Left lung (tissue), 4 donors: ENCODE measurements at regions not wholly inside any gene's neighbourhood (a gene's known extent, or its start where the extent isn't known, plus 50 kb on each side); places are given as distances from the start of the nearest gene placed in this dataset.

Experiments
- ATAC-seq: fragments of 200-7000 bp; cut with Tn5 transposase; one replicate; pipeline ENCODE4 v1.9.1; 2020; ENCODE audit warnings: moderate library complexity
- DNase-seq, 4 donors: peaks; one replicate each; pipeline ENCODE4 v3.0.0-alpha.2; 2013 to 2020
- H3K27ac ChIP-seq, 2 donors: fragments of 200-600 bp; sonication (generic) in 1 of 2; one replicate each; pipeline versions ENCODE4 v1.5.0 to v1.8.0; 2020 to 2021
- H3K27me3 ChIP-seq, 2 donors: fragments of 200-600 bp; sonication (generic) in 1 of 2; one replicate each; pipeline versions ENCODE4 v1.5.0 to v1.8.0; 2020 to 2021
- H3K36me3 ChIP-seq, 2 donors: fragments of 200-600 bp; sonication (generic) in 1 of 2; one replicate each; pipeline versions ENCODE4 v1.5.0 to v1.8.0; 2020 to 2021
- H3K4me1 ChIP-seq, 2 donors: fragments of 200-600 bp; one replicate each; pipeline ENCODE4 v1.8.0; 2021
- H3K4me3 ChIP-seq, 2 donors: fragments of 200-600 bp; sonication (generic) in 1 of 2; one replicate each; pipeline versions ENCODE4 v1.5.0 to v1.8.0; 2020 to 2021; ENCODE audit warnings: mild to moderate bottlenecking in 1 of 2
- H3K9me3 ChIP-seq, 2 donors: fragments of 200-600 bp; sonication (generic) in 1 of 2; one replicate each; pipeline versions ENCODE4 v1.5.0 to v1.8.0; 2020 to 2021
- intact Hi-C, 2 donors: fragments of 100-400 bp; cut with DNase I; formaldehyde crosslinking; loops; one replicate each; pipeline versions ENCODE4 v1.11.2 to v1.14.2; 2022
- TF ChIP-seq, protein P1 (sequence below), 2 donors: fragments of 200-600 bp; sonication (generic) in 1 of 2; IDR thresholded peaks; one replicate each; pipeline versions ENCODE4 v1.5.0 to v1.8.0; 2021; ENCODE audit warnings: antibody characterized with exemption in 2 of 2
- donor health status: DM: no; HTN: yes; CAD: no.
- donor health status: DM: no; HTN: no; CAD: no.

DNA sequence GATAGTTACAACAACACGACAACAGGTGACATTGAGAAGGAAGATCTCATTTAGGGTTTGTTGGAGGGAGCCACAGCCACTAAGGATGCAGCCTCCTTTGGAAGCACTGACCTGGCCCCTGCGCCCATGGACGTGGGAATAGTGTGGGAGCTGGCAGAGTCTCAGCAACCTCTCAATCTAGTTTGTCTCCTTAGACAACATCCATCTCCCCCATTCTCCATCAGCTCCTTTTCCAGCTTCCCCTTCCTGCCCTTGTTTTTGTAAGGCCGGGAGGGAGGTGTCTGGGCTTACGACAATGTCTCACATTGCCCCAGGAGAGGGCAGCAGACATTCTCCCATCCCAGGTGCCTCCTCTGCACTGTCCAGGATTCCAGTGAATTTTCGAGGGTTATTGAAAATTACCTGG is 170.2 kb upstream of the PZP start:
- ATAC-seq (peak; percentile 23), DNase-seq (no peak)
- H3K27me3 ChIP-seq = no peaks in the 10 kb centered on the region
- TF ChIP-seq, protein P1, sequence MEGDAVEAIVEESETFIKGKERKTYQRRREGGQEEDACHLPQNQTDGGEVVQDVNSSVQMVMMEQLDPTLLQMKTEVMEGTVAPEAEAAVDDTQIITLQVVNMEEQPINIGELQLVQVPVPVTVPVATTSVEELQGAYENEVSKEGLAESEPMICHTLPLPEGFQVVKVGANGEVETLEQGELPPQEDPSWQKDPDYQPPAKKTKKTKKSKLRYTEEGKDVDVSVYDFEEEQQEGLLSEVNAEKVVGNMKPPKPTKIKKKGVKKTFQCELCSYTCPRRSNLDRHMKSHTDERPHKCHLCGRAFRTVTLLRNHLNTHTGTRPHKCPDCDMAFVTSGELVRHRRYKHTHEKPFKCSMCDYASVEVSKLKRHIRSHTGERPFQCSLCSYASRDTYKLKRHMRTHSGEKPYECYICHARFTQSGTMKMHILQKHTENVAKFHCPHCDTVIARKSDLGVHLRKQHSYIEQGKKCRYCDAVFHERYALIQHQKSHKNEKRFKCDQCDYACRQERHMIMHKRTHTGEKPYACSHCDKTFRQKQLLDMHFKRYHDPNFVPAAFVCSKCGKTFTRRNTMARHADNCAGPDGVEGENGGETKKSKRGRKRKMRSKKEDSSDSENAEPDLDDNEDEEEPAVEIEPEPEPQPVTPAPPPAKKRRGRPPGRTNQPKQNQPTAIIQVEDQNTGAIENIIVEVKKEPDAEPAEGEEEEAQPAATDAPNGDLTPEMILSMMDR (IDR thresholded peaks at IDR 0.05) = no peak
- H3K27ac ChIP-seq = no peak overlapping the region
- no peaks in the 10 kb centered on the region for H3K9me3 ChIP-seq
- H3K36me3 ChIP-seq = no peaks in the 10 kb centered on the region
- H3K4me3 ChIP-seq = no peak overlapping the region
- intact Hi-C loops = no loop called here
- H3K4me1 ChIP-seq = peaks cover 0 to 4% of the 10 kb centered on the region in 2 donors

DNA sequence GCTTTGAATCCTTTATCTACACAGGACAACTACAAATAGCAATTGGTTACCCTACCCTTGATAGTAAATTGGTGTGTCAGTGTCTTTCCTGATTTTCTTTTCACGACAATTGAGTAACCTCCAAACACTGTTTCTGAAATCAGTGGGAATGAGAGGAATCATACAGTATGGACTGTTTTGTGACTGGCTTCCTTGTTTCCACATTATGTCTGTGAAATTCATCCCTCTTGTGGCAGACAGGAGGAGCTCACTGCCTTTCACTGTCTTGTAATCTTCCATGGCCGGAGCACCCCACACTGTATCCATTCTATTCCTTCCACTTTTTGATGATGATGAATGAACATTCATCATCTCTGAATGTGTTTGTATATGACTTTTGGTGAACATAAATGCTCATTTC is 164.0 kb upstream of the PZP start:
- intact Hi-C loops = no loop called here
- ATAC-seq = peak; percentile 52
- Histone ChIP-seq H3K9me3 (no peaks in the 10 kb centered on the region), H3K4me3 (no peak overlapping the region), H3K4me1 (no peaks in the 10 kb centered on the region), H3K27me3 (no peaks in the 10 kb centered on the region), H3K36me3 (no peaks in the 10 kb centered on the region), H3K27ac (no peak overlapping the region)
- no peak for DNase-seq
- TF ChIP-seq, protein P1 (IDR thresholded peaks at IDR 0.05) = no peak

DNA sequence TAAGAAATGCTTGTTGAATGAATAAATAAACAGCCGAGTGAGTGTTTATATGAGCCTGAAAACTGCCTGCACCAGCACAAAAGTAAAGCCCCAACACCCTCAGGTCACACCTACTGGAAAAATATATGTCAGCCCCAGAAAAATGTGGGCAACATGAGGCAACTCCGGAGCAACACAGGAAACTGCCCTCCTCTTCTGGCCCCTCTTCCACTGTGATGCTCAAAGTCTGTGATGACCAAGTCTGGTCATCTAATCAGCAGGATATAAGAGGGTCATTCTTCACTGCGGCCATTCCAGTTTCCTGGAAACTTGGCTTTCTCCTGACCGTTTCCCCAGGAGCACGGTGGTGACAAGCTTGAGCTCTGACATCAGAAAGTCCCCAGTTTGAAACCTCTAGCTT is 159.6 kb upstream of the PZP start:
- TF ChIP-seq, protein P1 (IDR thresholded peaks at IDR 0.05) = no peak
- no peaks in the 10 kb centered on the region for H3K27me3 ChIP-seq
- peaks cover 0 to 4% of the 10 kb centered on the region in 2 donors for H3K4me1 ChIP-seq
- no peak for ATAC-seq
- H3K4me3 ChIP-seq = no peak overlapping the region
- intact Hi-C loops = no loop called here
- no peak overlapping the region for H3K27ac ChIP-seq
- no peak for DNase-seq
- no peaks in the 10 kb centered on the region for H3K9me3 ChIP-seq
- H3K36me3 ChIP-seq = no peaks in the 10 kb centered on the region

DNA sequence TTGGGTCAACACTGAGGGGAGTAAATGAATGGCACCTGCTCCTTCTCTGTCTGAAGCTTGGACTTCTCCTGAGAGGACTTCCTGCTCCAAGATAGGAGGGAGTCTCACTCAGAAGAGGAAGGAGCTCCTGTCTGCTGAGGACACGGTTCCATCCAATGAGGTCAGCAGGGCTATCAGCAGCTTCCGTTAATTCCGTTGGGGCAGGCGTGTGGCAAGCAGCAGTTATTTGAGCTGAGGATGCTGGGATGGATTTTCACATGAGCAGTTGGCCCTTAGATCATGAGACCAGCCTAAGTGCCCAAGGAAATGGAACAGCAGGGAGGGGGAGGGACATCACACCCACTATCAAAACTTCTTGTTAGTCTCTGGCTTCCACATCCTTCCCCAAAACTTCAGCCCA is 159.0 kb upstream of the PZP start:
- H3K36me3 ChIP-seq = no peaks in the 10 kb centered on the region
- no peak overlapping the region for H3K4me3 ChIP-seq
- no peaks in the 10 kb centered on the region for H3K9me3 ChIP-seq
- H3K27ac ChIP-seq = no peak overlapping the region
- TF ChIP-seq, protein P1 (IDR thresholded peaks at IDR 0.05) = no peak
- intact Hi-C loops = no loop called here
- DNase-seq (no peak), ATAC-seq (peak; percentile 51)
- H3K27me3 ChIP-seq = no peaks in the 10 kb centered on the region
- H3K4me1 ChIP-seq = peaks cover 0 to 4% of the 10 kb centered on the region in 2 donors

DNA sequence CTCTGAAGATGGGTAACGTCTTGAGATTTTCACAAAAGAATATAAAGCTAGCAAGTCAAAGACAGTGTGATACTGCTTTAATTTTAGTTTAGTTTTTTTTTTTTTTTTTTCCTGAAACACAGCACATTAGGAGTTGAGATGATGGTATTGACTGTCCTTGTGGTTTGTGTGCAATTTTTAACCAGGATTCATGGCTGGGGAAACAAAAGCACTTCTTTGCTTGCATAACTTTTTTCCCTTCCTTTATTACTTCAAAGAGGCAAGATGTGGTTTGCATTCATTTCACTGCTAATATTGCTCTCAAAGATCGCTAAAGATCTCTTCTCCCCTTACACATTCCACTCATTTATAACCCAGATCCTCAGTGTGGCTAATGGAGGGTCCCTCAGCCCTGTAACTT is 157.1 kb upstream of the PZP start:
- ATAC-seq = no peak
- intact Hi-C loops = no loop called here
- Histone ChIP-seq H3K9me3 (no peaks in the 10 kb centered on the region), H3K4me3 (no peak overlapping the region), H3K27me3 (no peaks in the 10 kb centered on the region), H3K27ac (no peak overlapping the region), H3K36me3 (no peaks in the 10 kb centered on the region), H3K4me1 (peaks cover 0 to 4% of the 10 kb centered on the region in 2 donors)
- no peak for DNase-seq
- TF ChIP-seq, protein P1 (IDR thresholded peaks at IDR 0.05) = no peak
